GM18505 (cell line): ENCODE measurements at regions not wholly inside any gene's neighbourhood (a gene's known extent, or its start where the extent isn't known, plus 50 kb on each side); places are given as distances from the start of the nearest gene placed in this dataset.

Experiments
- ATAC-seq: cut with Tn5 transposase; IDR thresholded peaks from one replicate; pipeline ENCODE4 v1.9.1; 2021; ENCODE audit not compliant: unreplicated experiment
- POLR2A ChIP-seq: IDR thresholded peaks from 4 replicates; pipeline ENCODE4 v1.6.1; 2011; ENCODE audit warnings: borderline replicate concordance; ENCODE audit not compliant: insufficient read depth, insufficient read length; ENCODE audit errors: extremely low read depth

GRCh38 chr4:114378305-114378903, 220.2 kb upstream of the UGT8 start:
- ATAC-seq, result no peak
- no peak for TF ChIP-seq POLR2A

GRCh38 chr4:114383067-114383466, 215.5 kb upstream of the UGT8 start:
- no peak for ATAC-seq

GRCh38 chr4:114383721-114384120, 214.9 kb upstream of the UGT8 start:
- no peak for ATAC-seq
- TF ChIP-seq POLR2A, result no peak

More at GRCh38 chr4:114383067-114383466, 215.5 kb upstream of the UGT8 start:
- no peak for TF ChIP-seq POLR2A

- ATAC-seq, result no peak
- TF ChIP-seq POLR2A, result no peak
These were observed 214.0 kb upstream of the UGT8 start for GRCh38 chr4:114384629-114385028.

GRCh38 chr4:114385195-114385985, 213.2 kb upstream of the UGT8 start:
- no peak for TF ChIP-seq POLR2A
- no peak for ATAC-seq

- no peak for TF ChIP-seq POLR2A
- no peak for ATAC-seq
These were observed 211.9 kb upstream of the UGT8 start for GRCh38 chr4:114386637-114387233.

GRCh38 chr4:114389070-114389685, 209.4 kb upstream of the UGT8 start:
- no peak for TF ChIP-seq POLR2A
- no peak for ATAC-seq

GRCh38 chr4:114393295-114394038, 205.1 kb upstream of the UGT8 start:
- TF ChIP-seq POLR2A, result no peak
- no peak for ATAC-seq

GRCh38 chr4:114396808-114397207, 201.8 kb upstream of the UGT8 start:
- no peak for ATAC-seq

GRCh38 chr4:114398410-114398809, 200.2 kb upstream of the UGT8 start:
- ATAC-seq, result no peak
- TF ChIP-seq POLR2A, result no peak

More at GRCh38 chr4:114396808-114397207, 201.8 kb upstream of the UGT8 start:
- TF ChIP-seq POLR2A, result no peak

GRCh38 chr4:114399105-114399504, 199.5 kb upstream of the UGT8 start:
- TF ChIP-seq POLR2A, result no peak
- ATAC-seq, result no peak

- no peak for ATAC-seq
- TF ChIP-seq POLR2A, result no peak
These were observed 198.1 kb upstream of the UGT8 start for GRCh38 chr4:114400531-114400930.

- TF ChIP-seq POLR2A, result no peak
- no peak for ATAC-seq
These were observed 197.1 kb upstream of the UGT8 start for GRCh38 chr4:114401483-114401882.

- no peak for TF ChIP-seq POLR2A
- no peak for ATAC-seq
These were observed 181.4 kb upstream of the UGT8 start for GRCh38 chr4:114417214-114417613.

- TF ChIP-seq POLR2A, result no peak
- no peak for ATAC-seq
These were observed 178.5 kb upstream of the UGT8 start for GRCh38 chr4:114420069-114420468.
